ENCODE measurements at regions not wholly inside any gene's neighbourhood (a gene's known extent, or its start where the extent isn't known, plus 50 kb on each side); places are given as distances from the start of the nearest gene placed in this dataset.

DNA sequence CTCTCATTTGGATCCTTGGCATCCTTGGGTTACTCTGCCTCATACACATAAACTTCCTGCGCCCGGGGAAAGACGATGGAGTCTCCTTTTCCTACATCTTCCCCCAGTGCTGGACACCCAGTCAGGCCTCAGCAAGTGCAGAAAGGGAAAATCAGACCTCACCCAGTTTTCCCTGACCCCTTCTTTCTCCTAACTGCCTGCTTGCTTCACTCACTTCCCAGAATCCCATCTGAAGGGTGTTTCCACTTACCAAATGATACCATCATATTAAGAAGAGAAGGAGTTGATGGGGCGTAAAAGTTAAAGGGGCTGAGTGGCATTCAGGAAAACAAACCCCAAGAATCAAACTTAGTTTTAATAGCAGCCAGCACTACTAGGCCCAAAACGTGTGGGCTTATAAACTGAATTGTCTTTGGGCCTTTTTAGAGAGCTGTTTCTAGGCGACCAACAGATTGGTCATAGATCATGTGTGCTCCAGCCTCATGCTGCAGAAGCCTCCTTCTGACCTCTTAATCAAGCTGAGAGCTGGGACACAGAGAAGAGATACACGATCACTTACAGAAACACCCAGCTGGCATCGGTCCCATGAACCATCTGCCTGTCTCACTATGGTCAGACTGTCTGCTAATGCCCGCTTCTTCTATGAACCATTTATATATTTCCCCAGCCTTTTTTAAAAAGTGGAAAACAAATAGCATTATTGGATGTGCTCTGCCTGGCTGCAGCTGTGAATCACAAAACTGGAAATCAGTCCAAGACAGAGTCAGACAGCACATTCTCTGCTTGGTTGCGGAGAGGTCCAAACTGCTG lies 165.7 kb upstream of the SLC14A2 start:
- Histone ChIP-seq H3K27ac (ENCODE audit: low read depth, low read length) (peak overlapping the region; percentile 66), H3K9me3 (ENCODE audit: low read length) (no peaks in the 10 kb centered on the region), H3K36me3 (ENCODE audit: insufficient read depth, low read length) (no peaks in the 10 kb centered on the region), H3K4me1 (ENCODE audit: insufficient read depth, low read length) (peaks cover 23% of the 10 kb centered on the region), H3K4me3 (ENCODE audit: low read depth in 1 of 2, low read length in 2 of 2) (no peak overlapping the region), H3K9ac (ENCODE audit: low read length) (no peak overlapping the region), H3K27me3 (ENCODE audit: control insufficient read depth in 1 of 2, insufficient read depth in 2 of 2, low read length in 2 of 2) (no peaks in the 10 kb centered on the region)

DNA sequence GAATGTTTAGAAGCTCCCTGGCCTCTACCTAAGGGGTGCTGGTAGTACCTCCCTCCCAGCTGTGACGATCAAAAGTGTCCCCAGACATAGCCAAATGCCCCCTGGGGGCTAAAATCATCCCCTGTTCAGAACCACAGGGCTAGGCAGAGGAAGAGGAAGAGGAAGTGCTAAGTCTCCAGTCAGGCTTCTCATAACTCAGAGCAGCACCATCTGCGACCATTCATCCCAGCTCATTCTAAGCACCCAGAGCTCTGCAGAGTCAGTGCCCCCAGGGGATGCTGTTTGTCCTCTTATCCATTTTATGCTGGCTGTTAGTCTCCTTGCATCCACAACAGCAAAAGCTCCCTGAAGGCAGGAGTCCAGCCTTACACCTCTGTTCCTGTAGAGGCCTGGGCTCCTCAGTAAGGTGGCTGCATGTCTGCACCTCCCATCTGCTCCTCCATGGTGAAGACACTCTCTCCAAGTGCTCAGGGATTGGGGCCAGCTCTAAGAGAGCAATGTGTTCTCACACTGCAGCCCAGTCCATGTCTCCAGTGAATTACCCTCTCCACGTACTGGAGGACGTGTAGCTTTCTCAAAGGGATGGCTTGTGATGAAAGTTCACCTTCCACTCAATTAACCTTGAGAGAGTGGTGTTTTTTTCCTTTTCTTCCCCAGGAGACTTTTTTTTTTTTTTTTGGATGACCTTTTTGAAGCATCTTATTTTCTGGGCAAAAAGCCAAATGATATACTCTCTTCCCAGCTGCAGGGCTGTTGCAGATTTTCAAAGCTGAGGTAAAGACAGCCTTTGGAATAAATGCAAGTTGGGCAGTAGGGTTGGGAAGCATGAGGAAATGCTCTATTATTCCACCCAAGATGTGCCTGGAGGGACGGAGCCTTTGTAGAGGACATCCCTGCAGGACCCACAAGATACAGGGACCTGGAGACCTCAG lies 158.9 kb upstream of the SLC14A2 start:
- Histone ChIP-seq H3K4me1 (ENCODE audit: insufficient read depth, low read length) (no peaks in the 10 kb centered on the region), H3K27ac (ENCODE audit: low read depth, low read length) (no peak overlapping the region), H3K9me3 (ENCODE audit: low read length) (no peaks in the 10 kb centered on the region), H3K9ac (ENCODE audit: low read length) (no peak overlapping the region), H3K27me3 (ENCODE audit: control insufficient read depth in 1 of 2, insufficient read depth in 2 of 2, low read length in 2 of 2) (no peaks in the 10 kb centered on the region), H3K4me3 (ENCODE audit: low read depth in 1 of 2, low read length in 2 of 2) (no peak overlapping the region), H3K36me3 (ENCODE audit: insufficient read depth, low read length) (no peaks in the 10 kb centered on the region)

DNA sequence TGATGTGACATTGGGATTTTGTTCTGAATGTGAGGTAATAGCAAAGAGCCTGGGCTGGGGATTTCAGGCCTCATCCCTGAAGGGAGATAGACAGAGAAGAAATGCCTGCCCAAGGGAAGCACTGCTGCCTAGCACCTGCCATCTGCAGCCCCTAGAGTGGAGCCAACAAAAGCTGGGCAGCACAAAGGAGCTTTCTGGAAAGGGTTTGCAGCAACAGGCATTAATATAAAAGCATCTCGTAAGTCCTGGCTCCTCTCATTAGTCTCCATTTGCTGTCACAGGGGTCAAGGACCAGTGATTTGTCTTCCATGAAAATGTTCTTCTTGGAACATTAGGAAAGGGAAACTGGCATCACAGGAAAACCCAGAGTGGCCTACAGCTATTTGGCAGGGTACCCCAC lies 157.2 kb upstream of the SLC14A2 start:
- H3K27me3 ChIP-seq (ENCODE audit: control insufficient read depth in 1 of 2, insufficient read depth in 2 of 2, low read length in 2 of 2) = no peaks in the 10 kb centered on the region
- no peak overlapping the region for H3K9ac ChIP-seq (ENCODE audit: low read length)
- H3K27ac ChIP-seq (ENCODE audit: low read depth, low read length) = no peak overlapping the region
- H3K4me1 ChIP-seq (ENCODE audit: insufficient read depth, low read length) = no peaks in the 10 kb centered on the region
- H3K36me3 ChIP-seq (ENCODE audit: insufficient read depth, low read length) = no peaks in the 10 kb centered on the region
- no peaks in the 10 kb centered on the region for H3K9me3 ChIP-seq (ENCODE audit: low read length)
- no peak overlapping the region for H3K4me3 ChIP-seq (ENCODE audit: low read depth in 1 of 2, low read length in 2 of 2)

DNA sequence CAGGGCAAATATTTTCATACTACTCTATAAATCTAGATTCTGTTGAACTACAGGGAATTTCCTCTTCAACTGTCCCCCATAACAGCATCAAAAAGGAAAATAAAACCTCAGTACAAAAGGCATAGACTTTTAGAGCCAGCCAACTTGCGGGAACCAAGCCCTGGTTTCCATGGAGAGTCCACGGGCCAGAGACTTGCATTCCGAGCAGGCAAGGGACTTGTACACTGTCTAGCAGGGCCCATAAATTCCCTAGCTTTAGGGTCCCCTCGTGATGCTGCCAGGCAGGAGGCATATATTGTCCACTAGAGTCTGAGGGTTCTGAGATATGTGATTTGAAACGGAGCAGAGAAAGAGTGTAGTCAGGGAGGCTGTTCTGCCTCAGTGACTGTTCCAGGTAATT lies 153.1 kb upstream of the SLC14A2 start:
- no peaks in the 10 kb centered on the region for H3K36me3 ChIP-seq (ENCODE audit: insufficient read depth, low read length)
- no peaks in the 10 kb centered on the region for H3K9me3 ChIP-seq (ENCODE audit: low read length)
- H3K27ac ChIP-seq (ENCODE audit: low read depth, low read length) = no peak overlapping the region
- no peaks in the 10 kb centered on the region for H3K4me1 ChIP-seq (ENCODE audit: insufficient read depth, low read length)
- no peak overlapping the region for H3K4me3 ChIP-seq (ENCODE audit: low read depth in 1 of 2, low read length in 2 of 2)
- H3K9ac ChIP-seq (ENCODE audit: low read length) = no peak overlapping the region
- H3K27me3 ChIP-seq (ENCODE audit: control insufficient read depth in 1 of 2, insufficient read depth in 2 of 2, low read length in 2 of 2) = no peaks in the 10 kb centered on the region

DNA sequence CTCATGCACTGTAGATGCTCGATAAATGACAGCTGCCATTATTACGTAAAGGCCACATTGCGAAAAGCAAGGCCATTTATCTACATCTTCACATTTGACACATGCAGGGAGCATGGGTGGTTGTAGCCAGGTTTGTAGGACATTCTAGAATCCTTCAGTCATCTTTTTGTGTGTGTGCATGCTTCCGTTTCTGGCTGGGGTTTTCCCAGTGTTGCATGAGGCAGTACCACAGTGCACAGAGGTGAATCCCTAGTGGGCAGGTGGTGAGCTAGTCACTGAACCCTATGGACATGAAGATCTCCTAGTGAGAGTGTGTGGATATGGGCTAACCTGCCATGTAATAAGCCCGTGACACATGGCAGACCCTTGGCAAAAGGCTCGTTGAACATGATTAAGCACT lies 151.8 kb upstream of the SLC14A2 start:
- Histone ChIP-seq H3K27ac (ENCODE audit: low read depth, low read length) (no peak overlapping the region), H3K9me3 (ENCODE audit: low read length) (no peaks in the 10 kb centered on the region)

DNA sequence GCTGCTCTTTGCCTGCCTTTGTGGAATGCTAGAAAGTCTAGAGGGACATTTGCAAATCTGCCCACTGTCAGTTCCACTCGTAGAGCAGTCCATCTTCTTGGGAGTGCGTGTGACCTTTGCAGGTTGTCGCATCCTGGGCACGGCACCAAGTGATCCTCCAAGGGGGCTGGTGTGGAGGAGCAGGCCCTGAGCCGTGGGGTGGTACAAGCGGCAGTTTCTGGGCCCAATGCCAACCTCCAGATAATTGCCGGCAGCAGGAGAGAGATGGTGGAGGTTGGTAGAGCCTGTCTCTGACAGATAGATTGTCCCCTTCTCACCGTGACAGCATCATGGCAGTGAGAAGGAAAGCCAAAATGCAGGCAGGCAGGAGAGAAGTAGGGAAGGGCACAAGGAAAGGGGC lies 150.7 kb upstream of the SLC14A2 start:
- Histone ChIP-seq H3K9me3 (ENCODE audit: low read length) (no peaks in the 10 kb centered on the region), H3K27ac (ENCODE audit: low read depth, low read length) (no peak overlapping the region), H3K4me3 (ENCODE audit: low read depth in 1 of 2, low read length in 2 of 2) (no peak overlapping the region), H3K27me3 (ENCODE audit: control insufficient read depth in 1 of 2, insufficient read depth in 2 of 2, low read length in 2 of 2) (no peaks in the 10 kb centered on the region), H3K36me3 (ENCODE audit: insufficient read depth, low read length) (no peaks in the 10 kb centered on the region), H3K4me1 (ENCODE audit: insufficient read depth, low read length) (no peaks in the 10 kb centered on the region), H3K9ac (ENCODE audit: low read length) (no peak overlapping the region)

More for the DNA sequence above, 151.8 kb upstream of the SLC14A2 start:
- Histone ChIP-seq H3K36me3 (ENCODE audit: insufficient read depth, low read length) (no peaks in the 10 kb centered on the region), H3K4me3 (ENCODE audit: low read depth in 1 of 2, low read length in 2 of 2) (no peak overlapping the region), H3K27me3 (ENCODE audit: control insufficient read depth in 1 of 2, insufficient read depth in 2 of 2, low read length in 2 of 2) (no peaks in the 10 kb centered on the region), H3K9ac (ENCODE audit: low read length) (no peak overlapping the region), H3K4me1 (ENCODE audit: insufficient read depth, low read length) (no peaks in the 10 kb centered on the region)

DNA sequence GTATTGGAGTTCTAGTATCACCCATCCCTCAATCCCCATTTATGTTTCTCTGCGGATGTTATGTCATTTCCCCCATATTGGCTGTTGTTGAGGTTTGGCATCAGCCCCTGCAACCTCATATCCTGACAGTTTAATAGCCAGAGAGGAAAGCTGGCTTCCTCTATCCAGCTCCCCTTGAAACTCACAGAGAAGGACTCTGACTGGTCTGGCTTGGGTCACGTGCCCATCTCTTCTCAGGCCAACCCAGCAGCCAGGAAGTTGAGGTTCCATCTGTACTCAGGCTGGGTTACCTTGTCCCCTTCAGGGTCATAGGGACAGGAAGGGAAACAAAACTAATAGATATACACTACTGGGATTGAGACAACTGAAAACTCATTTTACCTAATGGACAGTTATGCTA lies 148.0 kb upstream of the SLC14A2 start:
- Histone ChIP-seq H3K4me3 (ENCODE audit: low read depth in 1 of 2, low read length in 2 of 2) (no peak overlapping the region), H3K27me3 (ENCODE audit: control insufficient read depth in 1 of 2, insufficient read depth in 2 of 2, low read length in 2 of 2) (no peaks in the 10 kb centered on the region), H3K9me3 (ENCODE audit: low read length) (no peaks in the 10 kb centered on the region), H3K27ac (ENCODE audit: low read depth, low read length) (no peak overlapping the region), H3K36me3 (ENCODE audit: insufficient read depth, low read length) (no peaks in the 10 kb centered on the region), H3K9ac (ENCODE audit: low read length) (no peak overlapping the region), H3K4me1 (ENCODE audit: insufficient read depth, low read length) (no peaks in the 10 kb centered on the region)

DNA sequence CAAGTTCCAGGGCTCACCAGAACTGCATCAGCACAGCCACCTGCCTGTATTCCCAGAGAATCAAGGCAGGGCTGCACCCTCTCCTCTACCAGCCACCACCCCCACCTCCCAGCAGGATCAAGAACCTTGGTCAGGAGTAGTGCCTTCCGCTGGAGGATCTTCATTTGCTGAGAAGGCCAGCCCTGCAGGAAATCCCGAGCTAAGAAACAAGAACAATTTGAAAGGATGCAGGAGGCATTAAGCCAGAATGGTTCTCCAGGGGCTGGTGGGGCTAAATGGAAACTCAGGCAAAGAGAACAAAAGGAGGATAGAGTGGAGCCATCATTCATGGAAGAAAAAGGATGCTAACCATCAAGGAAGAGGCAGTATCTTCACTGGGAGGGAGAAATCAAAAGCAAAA lies 147.3 kb upstream of the SLC14A2 start:
- no peaks in the 10 kb centered on the region for H3K36me3 ChIP-seq (ENCODE audit: insufficient read depth, low read length)
- H3K27me3 ChIP-seq (ENCODE audit: control insufficient read depth in 1 of 2, insufficient read depth in 2 of 2, low read length in 2 of 2) = no peaks in the 10 kb centered on the region
- H3K9ac ChIP-seq (ENCODE audit: low read length) = no peak overlapping the region
- no peak overlapping the region for H3K27ac ChIP-seq (ENCODE audit: low read depth, low read length)
- no peaks in the 10 kb centered on the region for H3K4me1 ChIP-seq (ENCODE audit: insufficient read depth, low read length)
- H3K9me3 ChIP-seq (ENCODE audit: low read length) = no peaks in the 10 kb centered on the region
- H3K4me3 ChIP-seq (ENCODE audit: low read depth in 1 of 2, low read length in 2 of 2) = no peak overlapping the region

DNA sequence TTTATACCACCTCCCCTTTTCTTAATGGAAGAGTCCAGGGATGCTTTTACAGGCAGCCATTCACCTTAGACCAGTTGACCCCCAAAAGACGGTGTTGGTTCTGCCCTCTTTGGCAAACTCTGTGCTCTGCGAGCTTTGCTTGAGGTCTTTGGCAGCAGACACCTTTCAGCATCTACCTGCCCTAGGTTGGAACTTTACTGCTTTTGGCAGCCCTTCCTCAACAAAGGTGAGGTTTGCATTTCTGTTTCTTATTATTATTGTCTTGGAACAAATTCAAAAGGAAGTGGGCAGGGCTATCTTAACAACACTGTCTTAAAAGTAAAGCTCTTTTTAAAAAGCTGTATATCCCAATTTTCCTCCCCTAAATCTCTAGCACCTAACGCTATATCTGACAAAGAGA lies 136.4 kb upstream of the SLC14A2 start:
- Histone ChIP-seq H3K4me3 (ENCODE audit: low read depth in 1 of 2, low read length in 2 of 2) (no peak overlapping the region), H3K36me3 (ENCODE audit: insufficient read depth, low read length) (no peaks in the 10 kb centered on the region), H3K4me1 (ENCODE audit: insufficient read depth, low read length) (no peaks in the 10 kb centered on the region), H3K9me3 (ENCODE audit: low read length) (no peaks in the 10 kb centered on the region), H3K27me3 (ENCODE audit: control insufficient read depth in 1 of 2, insufficient read depth in 2 of 2, low read length in 2 of 2) (no peaks in the 10 kb centered on the region), H3K9ac (ENCODE audit: low read length) (no peak overlapping the region), H3K27ac (ENCODE audit: low read depth, low read length) (no peak overlapping the region)

DNA sequence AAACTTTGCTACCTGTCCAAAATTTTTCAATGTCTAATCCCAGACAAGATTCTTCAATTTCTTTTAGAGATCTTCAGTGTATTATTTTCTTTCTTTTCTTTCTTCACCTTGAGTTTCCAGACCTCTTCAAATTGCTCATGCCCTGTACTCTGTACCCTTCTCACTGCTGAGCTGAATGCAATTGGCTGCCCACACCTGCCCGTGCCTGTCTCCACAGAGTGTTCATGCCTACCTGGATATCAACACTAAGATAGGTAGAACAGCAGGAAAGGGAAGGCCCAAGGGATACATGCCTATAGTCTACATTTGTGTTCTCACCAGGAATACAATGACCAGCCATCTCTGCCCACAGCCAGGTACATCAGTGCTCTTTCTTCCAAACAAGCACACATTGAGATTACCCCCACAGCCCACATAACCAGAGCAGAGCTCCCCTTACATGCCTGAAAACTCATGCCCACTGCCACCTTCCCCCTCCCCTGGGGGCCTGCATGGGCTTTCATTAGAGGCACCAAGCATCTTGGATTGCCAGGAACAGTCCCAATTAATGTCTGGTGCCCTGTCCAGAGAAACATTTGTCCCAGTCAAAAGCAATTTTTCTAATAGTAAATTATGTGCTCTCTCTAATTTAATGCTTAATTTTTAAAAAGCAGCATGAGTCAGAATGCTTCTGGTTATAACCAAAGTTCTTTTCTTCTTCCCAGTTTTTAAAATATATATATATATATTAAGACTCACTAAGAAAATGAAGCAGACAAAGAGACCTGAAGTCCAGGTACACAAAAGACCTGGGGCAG lies 134.9 kb upstream of the SLC14A2 start:
- H3K36me3 ChIP-seq (ENCODE audit: insufficient read depth, low read length) = no peaks in the 10 kb centered on the region
- H3K27ac ChIP-seq (ENCODE audit: low read depth, low read length) = no peak overlapping the region

DNA sequence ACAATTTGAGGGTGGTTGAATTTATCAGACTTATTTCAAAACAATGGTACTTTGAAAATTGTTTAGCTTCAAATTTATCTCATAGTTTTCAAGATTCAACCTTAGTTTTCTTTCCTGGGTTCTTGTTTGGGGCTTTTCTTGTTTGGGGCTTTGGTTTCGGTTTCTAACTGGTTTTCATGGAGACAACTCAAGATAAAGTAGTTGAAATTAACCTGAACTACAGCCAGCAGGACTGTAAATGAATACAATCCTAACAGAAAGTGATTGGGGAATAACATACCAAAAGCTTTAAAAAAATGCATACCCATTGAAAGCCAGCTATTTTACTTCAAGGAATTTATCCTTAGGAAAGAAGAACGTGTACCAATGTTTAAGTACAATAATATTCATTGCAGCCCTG lies 133.5 kb upstream of the SLC14A2 start:
- H3K9ac ChIP-seq (ENCODE audit: low read length) = no peak overlapping the region
- no peaks in the 10 kb centered on the region for H3K36me3 ChIP-seq (ENCODE audit: insufficient read depth, low read length)
- H3K4me1 ChIP-seq (ENCODE audit: insufficient read depth, low read length) = no peaks in the 10 kb centered on the region
- H3K4me3 ChIP-seq (ENCODE audit: low read depth in 1 of 2, low read length in 2 of 2) = no peak overlapping the region
- H3K9me3 ChIP-seq (ENCODE audit: low read length) = no peaks in the 10 kb centered on the region
- H3K27me3 ChIP-seq (ENCODE audit: control insufficient read depth in 1 of 2, insufficient read depth in 2 of 2, low read length in 2 of 2) = no peaks in the 10 kb centered on the region
- H3K27ac ChIP-seq (ENCODE audit: low read depth, low read length) = no peak overlapping the region

More for the DNA sequence above, 134.9 kb upstream of the SLC14A2 start:
- Histone ChIP-seq H3K4me3 (ENCODE audit: low read depth in 1 of 2, low read length in 2 of 2) (no peak overlapping the region), H3K4me1 (ENCODE audit: insufficient read depth, low read length) (no peaks in the 10 kb centered on the region), H3K9ac (ENCODE audit: low read length) (no peak overlapping the region), H3K9me3 (ENCODE audit: low read length) (no peaks in the 10 kb centered on the region), H3K27me3 (ENCODE audit: control insufficient read depth in 1 of 2, insufficient read depth in 2 of 2, low read length in 2 of 2) (no peaks in the 10 kb centered on the region)

Measured in muscle layer of colon (tissue), 2 donors.